ENCODE measurements at regions not wholly inside any gene's neighbourhood (a gene's known extent, or its start where the extent isn't known, plus 50 kb on each side); places are given as distances from the start of the nearest gene placed in this dataset.
"Not testable (repeated sequence)": the region's sequence is repeated elsewhere in the genome, so short reads cannot be mapped to it uniquely, and the experiment has no call there.

DNA sequence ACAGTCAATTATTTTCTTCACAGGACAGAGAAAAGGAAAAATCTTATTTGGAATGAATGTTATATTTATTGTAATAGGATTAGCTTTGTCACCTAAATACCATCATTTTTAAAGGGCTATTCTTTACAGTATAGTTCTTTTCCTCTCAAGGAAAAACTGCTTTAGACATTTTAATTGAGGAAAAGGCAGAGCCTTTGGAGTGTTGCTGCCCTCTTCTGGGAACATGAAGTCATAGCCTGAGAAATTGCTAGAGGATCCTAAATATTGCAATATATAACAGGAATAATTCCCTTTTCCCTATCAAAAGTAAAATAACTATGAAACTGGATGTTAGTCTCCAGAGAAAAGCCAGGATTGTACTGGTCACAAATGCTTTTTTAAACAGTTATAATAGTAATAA lies 81.8 kb upstream of the NOTCH2NLA start:
- TF ChIP-seq, protein P1, sequence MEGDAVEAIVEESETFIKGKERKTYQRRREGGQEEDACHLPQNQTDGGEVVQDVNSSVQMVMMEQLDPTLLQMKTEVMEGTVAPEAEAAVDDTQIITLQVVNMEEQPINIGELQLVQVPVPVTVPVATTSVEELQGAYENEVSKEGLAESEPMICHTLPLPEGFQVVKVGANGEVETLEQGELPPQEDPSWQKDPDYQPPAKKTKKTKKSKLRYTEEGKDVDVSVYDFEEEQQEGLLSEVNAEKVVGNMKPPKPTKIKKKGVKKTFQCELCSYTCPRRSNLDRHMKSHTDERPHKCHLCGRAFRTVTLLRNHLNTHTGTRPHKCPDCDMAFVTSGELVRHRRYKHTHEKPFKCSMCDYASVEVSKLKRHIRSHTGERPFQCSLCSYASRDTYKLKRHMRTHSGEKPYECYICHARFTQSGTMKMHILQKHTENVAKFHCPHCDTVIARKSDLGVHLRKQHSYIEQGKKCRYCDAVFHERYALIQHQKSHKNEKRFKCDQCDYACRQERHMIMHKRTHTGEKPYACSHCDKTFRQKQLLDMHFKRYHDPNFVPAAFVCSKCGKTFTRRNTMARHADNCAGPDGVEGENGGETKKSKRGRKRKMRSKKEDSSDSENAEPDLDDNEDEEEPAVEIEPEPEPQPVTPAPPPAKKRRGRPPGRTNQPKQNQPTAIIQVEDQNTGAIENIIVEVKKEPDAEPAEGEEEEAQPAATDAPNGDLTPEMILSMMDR (IDR thresholded peaks at IDR 0.05; ENCODE audit: low read depth, low read length): not testable (repeated sequence)
- not testable (repeated sequence) for TF ChIP-seq MYC (IDR thresholded peaks at IDR 0.05; ENCODE audit: low read depth, low read length); POLR2A (IDR thresholded peaks at IDR 0.05; ENCODE audit: extremely low read depth, insufficient read length)
